MM.1S (cell line): ENCODE measurements at regions not wholly inside any gene's neighbourhood (a gene's known extent, or its start where the extent isn't known, plus 50 kb on each side); places are given as distances from the start of the nearest gene placed in this dataset.

Experiments
- CTCF ChIP-seq: fragments of 300-600 bp; sonication (generic); IDR thresholded peaks from 2 replicates; pipeline ENCODE4 v1.5.1; 2016; ENCODE audit warnings: antibody characterized with exemption, low read length, mixed read lengths
- EZH2 ChIP-seq: fragments of 300-600 bp; sonication (generic); optimal IDR thresholded peaks from 2 replicates; pipeline ENCODE3; 2017; ENCODE audit warnings: low read depth, mild to moderate bottlenecking, antibody characterized with exemption, low read length, mixed read lengths
- EZH2phosphoT487 ChIP-seq: fragments of 300-600 bp; sonication (generic); IDR thresholded peaks from 2 replicates; pipeline ENCODE4 v1.6.1; 2018; ENCODE audit warnings: antibody characterized with exemption, low read length

DNA sequence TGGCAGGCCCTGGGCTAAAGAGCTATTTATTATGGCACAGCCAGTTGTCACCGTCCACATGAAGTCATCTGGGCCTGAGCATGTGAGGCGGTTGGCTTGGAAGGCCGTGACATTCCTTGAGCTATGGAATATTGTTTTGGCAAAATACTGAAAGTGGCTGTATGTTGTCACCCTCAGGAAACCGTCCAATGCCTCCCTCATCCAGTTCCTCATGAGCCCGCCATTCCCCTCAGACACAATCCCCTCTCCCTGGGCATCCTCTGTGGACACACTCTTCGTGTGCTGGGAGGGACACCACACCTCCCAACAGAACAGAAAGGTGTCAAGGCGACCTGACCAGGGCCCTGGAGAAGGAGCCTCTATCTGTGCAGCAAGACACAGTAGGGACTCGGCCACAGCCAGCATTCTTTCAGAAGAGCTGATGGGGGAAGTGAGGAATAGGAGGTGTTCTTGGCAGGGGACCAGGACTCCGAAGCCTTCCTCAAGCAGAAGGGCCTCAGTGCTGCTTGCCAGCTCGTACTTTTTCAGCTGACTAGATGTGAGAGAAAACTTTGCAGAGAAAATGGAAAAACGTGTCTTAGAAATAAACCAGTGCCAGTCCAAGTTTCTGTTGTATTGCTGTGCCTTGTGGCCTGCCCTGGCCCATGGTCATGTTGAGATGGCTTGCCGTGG lies 120.5 kb downstream of the SOD2 start:
- TF ChIP-seq EZH2 (no peak), CTCF (no peak), EZH2phosphoT487 (no peak)
